Neuronal stem cell (in vitro differentiated cells): ENCODE measurements at regions not wholly inside any gene's neighbourhood (a gene's known extent, or its start where the extent isn't known, plus 50 kb on each side); places are given as distances from the start of the nearest gene placed in this dataset.

Source experiments
- DNase-seq: peaks from one replicate; pipeline ENCODE4 v3.0.0-alpha.2; 2013; ENCODE audit warnings: low spot score
- H2AFZ ChIP-seq: one replicate; pipeline ENCODE4 v1.6.1; 2013; ENCODE audit warnings: mild to moderate bottlenecking, low read length, inconsistent platforms
- H2AK5ac ChIP-seq: 2 replicates; pipeline ENCODE4 v1.6.1; 2013; ENCODE audit warnings: low read depth, mild to moderate bottlenecking, inconsistent platforms, low read length, moderate library complexity, mixed read lengths
- H2BK120ac ChIP-seq: 2 replicates; pipeline ENCODE4 v1.6.1; 2013; ENCODE audit warnings: low read depth, mild to moderate bottlenecking, inconsistent platforms, low read length, moderate library complexity, mixed read lengths
- H2BK12ac ChIP-seq: one replicate; pipeline ENCODE4 v1.6.1; 2013; ENCODE audit warnings: low read length, inconsistent platforms
- H2BK15ac ChIP-seq: 2 replicates; pipeline ENCODE4 v1.6.1; 2013; ENCODE audit warnings: mild to moderate bottlenecking, low read length, inconsistent platforms, mixed read lengths
- H2BK5ac ChIP-seq: one replicate; pipeline ENCODE4 v1.6.1; 2013; ENCODE audit warnings: inconsistent platforms, mild to moderate bottlenecking, low read length, moderate library complexity
- H3K14ac ChIP-seq: one replicate; pipeline ENCODE4 v1.6.1; 2013; ENCODE audit warnings: low read length, inconsistent platforms
- H3K18ac ChIP-seq: 2 replicates; pipeline ENCODE4 v1.6.1; 2013; ENCODE audit warnings: low read length, inconsistent platforms
- H3K23ac ChIP-seq: 2 replicates; pipeline ENCODE4 v1.6.1; 2013; ENCODE audit warnings: low read depth, mild to moderate bottlenecking, mixed read lengths, low read length, inconsistent platforms; ENCODE audit not compliant: poor library complexity
- H3K27ac ChIP-seq: replicated peaks from 3 replicates; pipeline ENCODE4 v1.5.1; 2013; ENCODE audit warnings: low read length, inconsistent platforms
- H3K27me3 ChIP-seq, 3 experiments: 2 replicates each; pipeline ENCODE4 v1.6.1; 2013; ENCODE audit warnings: low read length in 3 of 3, mild to moderate bottlenecking in 2 of 3, inconsistent platforms in 1 of 3, low read depth in 1 of 3, mixed read lengths in 1 of 3, moderate library complexity in 1 of 3; ENCODE audit not compliant: control insufficient read depth in 3 of 3, insufficient read depth in 3 of 3
- H3K36me3 ChIP-seq, 2 donors: replicated peaks in 1 of 2; 2 replicates each; pipeline ENCODE4 v1.6.1; 2013; ENCODE audit warnings: low read length in 2 of 2; ENCODE audit not compliant: control insufficient read depth in 2 of 2, insufficient read depth in 2 of 2
- H3K4ac ChIP-seq: 2 replicates; pipeline ENCODE4 v1.6.1; 2013; ENCODE audit warnings: inconsistent platforms, mild to moderate bottlenecking, low read length, moderate library complexity
- H3K4me1 ChIP-seq, 2 donors: 1 replicate in 1 of 2; 2 replicates in 1 of 2; pipeline ENCODE4 v1.6.1; 2013; ENCODE audit warnings: low read length in 2 of 2, low read depth in 1 of 2; ENCODE audit not compliant: control insufficient read depth in 2 of 2, insufficient read depth in 1 of 2
- H3K4me2 ChIP-seq: one replicate; pipeline ENCODE4 v1.6.1; 2013; ENCODE audit warnings: mild to moderate bottlenecking, low read length, inconsistent platforms; ENCODE audit not compliant: insufficient read depth, poor library complexity, severe bottlenecking
- H3K4me3 ChIP-seq, 2 donors: 2 replicates each; pipeline ENCODE4 v1.5.1; 2013; ENCODE audit warnings: low read length in 2 of 2, mild to moderate bottlenecking in 2 of 2, inconsistent platforms in 1 of 2, moderate library complexity in 1 of 2
- H3K79me1 ChIP-seq: one replicate; pipeline ENCODE4 v1.6.1; 2013; ENCODE audit warnings: low read depth, mild to moderate bottlenecking, inconsistent platforms, low read length, moderate library complexity
- H3K9ac ChIP-seq: one replicate; pipeline ENCODE4 v1.6.1; 2013; ENCODE audit warnings: mild to moderate bottlenecking, low read depth, low read length, inconsistent platforms; ENCODE audit not compliant: poor library complexity
- H3K9me3 ChIP-seq, 2 donors: replicated peaks in 1 of 2; 2 replicates each; pipeline versions ENCODE3 to v1.6.1; 2013; ENCODE audit warnings: low read length in 2 of 2, mild to moderate bottlenecking in 2 of 2, inconsistent platforms in 1 of 2, low read depth in 1 of 2, mixed read lengths in 1 of 2, moderate library complexity in 1 of 2; ENCODE audit not compliant: control insufficient read depth in 2 of 2, insufficient read depth in 1 of 2
- H4K8ac ChIP-seq: one replicate; pipeline ENCODE4 v1.6.1; 2013; ENCODE audit warnings: low read depth, mild to moderate bottlenecking, inconsistent platforms, low read length, moderate library complexity
- H4K91ac ChIP-seq: one replicate; pipeline ENCODE4 v1.6.1; 2013; ENCODE audit warnings: low read length, low read depth, mild to moderate bottlenecking, inconsistent platforms; ENCODE audit not compliant: poor library complexity
- WGBS, 2 donors: extraction: QIAGEN DNeasy Blood & Tissue Kit; methylation state at CpG; one replicate each; pipeline ENCODE4 v1.1.7; 2013; ENCODE audit warnings: missing lambda C conversion rate in 2 of 2, mixed read lengths in 1 of 2; ENCODE audit not compliant: insufficient read length in 2 of 2, insufficient replicate concordance in 1 of 2; ENCODE audit errors: extremely low coverage in 2 of 2; 5-methylcytosine and 5-hydroxymethylcytosine counted together

GRCh38 chr6:63446405-63446804 lies 125.9 kb upstream of the LOC128125822 start:
- Histone ChIP-seq H4K91ac (no peak overlapping the region), H3K23ac (no peak overlapping the region), H3K36me3 (peaks cover 0 to 3% of the 10 kb centered on the region in 2 donors), H3K4me1 (peaks cover 0 to 1% of the 10 kb centered on the region in 2 donors), H3K4me3 (no peak overlapping the region), H3K14ac (no peak overlapping the region), H2BK120ac (no peak overlapping the region), H3K18ac (no peak overlapping the region), H3K9ac (no peak overlapping the region), H3K9me3 (peaks cover 0 to 6% of the 10 kb centered on the region in 2 donors), H2AK5ac (no peak overlapping the region), H3K4me2 (no peak overlapping the region), H2BK15ac (no peak overlapping the region), H2BK12ac (no peak overlapping the region), H2AFZ (no peak overlapping the region), H3K79me1 (no peaks in the 10 kb centered on the region), H3K27ac (no peak overlapping the region), H4K8ac (no peak overlapping the region), H3K27me3 (no peaks in the 10 kb centered on the region), H2BK5ac (no peak overlapping the region), H3K4ac (no peak overlapping the region)
- no peak for DNase-seq
- WGBS, 2 donors = 100% methylated on average over 1 of the region's 5 CpGs; no CpG with 5 or more reads in 1 of the 2 donors

GRCh38 chr6:63447134-63447533 lies 125.1 kb upstream of the LOC128125822 start:
- Histone ChIP-seq H3K9me3 (peaks cover 0 to 6% of the 10 kb centered on the region in 2 donors), H3K14ac (no peak overlapping the region), H3K27me3 (no peaks in the 10 kb centered on the region), H3K4me1 (no peaks in the 10 kb centered on the region), H2AK5ac (no peak overlapping the region), H2BK5ac (no peak overlapping the region), H3K4ac (no peak overlapping the region), H3K9ac (no peak overlapping the region), H3K4me2 (no peak overlapping the region), H2BK15ac (no peak overlapping the region), H3K23ac (no peak overlapping the region), H4K8ac (no peak overlapping the region), H3K27ac (no peak overlapping the region), H3K18ac (no peak overlapping the region), H3K79me1 (no peaks in the 10 kb centered on the region), H2BK12ac (no peak overlapping the region), H4K91ac (no peak overlapping the region), H3K36me3 (peaks cover 0 to 3% of the 10 kb centered on the region in 2 donors), H3K4me3 (no peak overlapping the region), H2BK120ac (no peak overlapping the region), H2AFZ (no peak overlapping the region)
- no peak for DNase-seq
- no CpG with 5 or more reads among the region's 1 CpG for whole genome bisulfite sequencing, 2 donors

GRCh38 chr6:63448229-63448628 lies 124.1 kb upstream of the LOC128125822 start:
- DNase-seq = no peak
- H2BK120ac ChIP-seq = no peak overlapping the region
- H3K18ac ChIP-seq = no peak overlapping the region
- H2BK15ac ChIP-seq = no peak overlapping the region
- peaks cover 0 to 3% of the 10 kb centered on the region in 2 donors for H3K36me3 ChIP-seq
- H2BK5ac ChIP-seq = no peak overlapping the region
- H3K27me3 ChIP-seq = no peaks in the 10 kb centered on the region
- H2BK12ac ChIP-seq = no peak overlapping the region
- H3K4me1 ChIP-seq = no peaks in the 10 kb centered on the region
- no CpG with 5 or more reads among the region's 5 CpGs for WGBS, 2 donors
- no peak overlapping the region for H3K14ac ChIP-seq
- no peak overlapping the region for H3K4me2 ChIP-seq
- no peak overlapping the region for H4K91ac ChIP-seq
- no peaks in the 10 kb centered on the region for H3K79me1 ChIP-seq
- no peak overlapping the region for H2AK5ac ChIP-seq
- no peak overlapping the region for H3K4ac ChIP-seq
- H3K9ac ChIP-seq = no peak overlapping the region
- no peak overlapping the region for H3K27ac ChIP-seq
- H3K9me3 ChIP-seq = peaks cover 0 to 3% of the 10 kb centered on the region in 2 donors
- H3K4me3 ChIP-seq = no peak overlapping the region
- H4K8ac ChIP-seq = no peak overlapping the region
- H2AFZ ChIP-seq = no peak overlapping the region
- no peak overlapping the region for H3K23ac ChIP-seq

GRCh38 chr6:63449714-63450113 lies 122.6 kb upstream of the LOC128125822 start:
- no peak overlapping the region for H2BK5ac ChIP-seq
- no peaks in the 10 kb centered on the region for H3K27me3 ChIP-seq
- H4K91ac ChIP-seq = no peak overlapping the region
- H3K14ac ChIP-seq = no peak overlapping the region
- no peaks in the 10 kb centered on the region for H3K79me1 ChIP-seq
- H3K23ac ChIP-seq = no peak overlapping the region
- H3K4me1 ChIP-seq = no peaks in the 10 kb centered on the region
- no CpG with 5 or more reads among the region's 2 CpGs for WGBS, 2 donors
- H2BK12ac ChIP-seq = no peak overlapping the region
- H3K4me2 ChIP-seq = no peak overlapping the region
- H3K9me3 ChIP-seq = no peaks in the 10 kb centered on the region
- H3K9ac ChIP-seq = no peak overlapping the region
- no peak overlapping the region for H3K4ac ChIP-seq
- H4K8ac ChIP-seq = no peak overlapping the region
- no peak overlapping the region for H2BK120ac ChIP-seq
- no peak overlapping the region for H3K18ac ChIP-seq
- no peak for DNase-seq
- no peak overlapping the region for H2AFZ ChIP-seq
- no peak overlapping the region for H2AK5ac ChIP-seq
- H3K36me3 ChIP-seq = no peaks in the 10 kb centered on the region
- no peak overlapping the region for H3K27ac ChIP-seq
- H3K4me3 ChIP-seq = no peak overlapping the region
- H2BK15ac ChIP-seq = no peak overlapping the region
